C4-2B (cell line): ENCODE measurements at regions not wholly inside any gene's neighbourhood (a gene's known extent, or its start where the extent isn't known, plus 50 kb on each side); places are given as distances from the start of the nearest gene placed in this dataset.
"Not testable (repeated sequence)": the region's sequence is repeated elsewhere in the genome, so short reads cannot be mapped to it uniquely, and the experiment has no call there.

Experiments
- H3K27ac ChIP-seq: fragments of 450-650 bp; 2 replicates; pipeline ENCODE4 v1.5.1; 2017
- TF ChIP-seq, protein P1 (sequence below): fragments of 450-650 bp; conservative IDR thresholded peaks from 2 replicates; pipeline ENCODE4 v1.5.1; 2017; ENCODE audit warnings: mild to moderate bottlenecking

DNA sequence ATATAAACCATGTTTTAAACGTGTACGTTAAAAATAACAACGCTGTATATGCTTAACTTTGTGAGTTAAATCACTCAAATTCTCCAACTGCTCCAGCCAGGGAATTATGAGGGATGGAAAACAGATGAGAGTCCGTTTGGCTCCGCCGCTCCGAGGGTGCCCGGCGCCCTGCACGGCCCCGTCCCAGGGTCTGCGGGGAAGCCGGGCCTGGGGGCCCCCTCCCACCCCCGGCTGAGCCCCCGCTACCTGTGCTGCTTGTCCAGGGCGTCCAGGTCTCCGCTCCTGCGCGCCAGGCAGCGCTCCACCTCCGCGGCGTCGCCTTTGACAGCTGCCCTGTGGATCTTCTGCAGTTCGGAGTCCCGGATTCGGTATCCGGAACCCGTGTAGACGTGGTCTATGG lies 415.5 kb downstream of the FOXD4L4 start:
- H3K27ac ChIP-seq: not testable (repeated sequence)

GRCh38 chr9:66153021-66153725 lies 416.2 kb downstream of the FOXD4L4 start:
- TF ChIP-seq, protein P1, sequence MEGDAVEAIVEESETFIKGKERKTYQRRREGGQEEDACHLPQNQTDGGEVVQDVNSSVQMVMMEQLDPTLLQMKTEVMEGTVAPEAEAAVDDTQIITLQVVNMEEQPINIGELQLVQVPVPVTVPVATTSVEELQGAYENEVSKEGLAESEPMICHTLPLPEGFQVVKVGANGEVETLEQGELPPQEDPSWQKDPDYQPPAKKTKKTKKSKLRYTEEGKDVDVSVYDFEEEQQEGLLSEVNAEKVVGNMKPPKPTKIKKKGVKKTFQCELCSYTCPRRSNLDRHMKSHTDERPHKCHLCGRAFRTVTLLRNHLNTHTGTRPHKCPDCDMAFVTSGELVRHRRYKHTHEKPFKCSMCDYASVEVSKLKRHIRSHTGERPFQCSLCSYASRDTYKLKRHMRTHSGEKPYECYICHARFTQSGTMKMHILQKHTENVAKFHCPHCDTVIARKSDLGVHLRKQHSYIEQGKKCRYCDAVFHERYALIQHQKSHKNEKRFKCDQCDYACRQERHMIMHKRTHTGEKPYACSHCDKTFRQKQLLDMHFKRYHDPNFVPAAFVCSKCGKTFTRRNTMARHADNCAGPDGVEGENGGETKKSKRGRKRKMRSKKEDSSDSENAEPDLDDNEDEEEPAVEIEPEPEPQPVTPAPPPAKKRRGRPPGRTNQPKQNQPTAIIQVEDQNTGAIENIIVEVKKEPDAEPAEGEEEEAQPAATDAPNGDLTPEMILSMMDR: peak; percentile 33
- not testable (repeated sequence) for H3K27ac ChIP-seq

GRCh38 chr9:66153971-66154691 lies 417.2 kb downstream of the FOXD4L4 start:
- not testable (repeated sequence) for H3K27ac ChIP-seq

DNA sequence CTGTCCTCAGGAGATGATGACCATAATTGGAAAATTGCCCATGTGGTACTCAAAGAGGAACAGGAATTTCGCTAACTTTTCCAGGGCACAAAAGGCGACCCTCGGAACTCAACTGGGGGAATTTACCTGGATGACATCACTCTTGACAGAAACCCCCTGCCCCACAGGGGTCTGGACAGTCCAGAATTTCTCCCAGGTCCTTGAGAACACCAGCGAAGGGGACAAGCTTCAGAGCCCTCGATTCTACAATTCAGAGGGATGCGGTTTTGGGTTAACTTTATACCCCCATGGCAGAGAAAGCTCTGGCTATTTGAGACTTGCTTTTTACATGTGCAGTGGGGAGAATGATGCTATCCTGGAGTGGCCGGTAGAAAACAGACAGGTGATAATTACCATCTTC lies 445.4 kb downstream of the FOXD4L4 start:
- not testable (repeated sequence) for H3K27ac ChIP-seq

DNA sequence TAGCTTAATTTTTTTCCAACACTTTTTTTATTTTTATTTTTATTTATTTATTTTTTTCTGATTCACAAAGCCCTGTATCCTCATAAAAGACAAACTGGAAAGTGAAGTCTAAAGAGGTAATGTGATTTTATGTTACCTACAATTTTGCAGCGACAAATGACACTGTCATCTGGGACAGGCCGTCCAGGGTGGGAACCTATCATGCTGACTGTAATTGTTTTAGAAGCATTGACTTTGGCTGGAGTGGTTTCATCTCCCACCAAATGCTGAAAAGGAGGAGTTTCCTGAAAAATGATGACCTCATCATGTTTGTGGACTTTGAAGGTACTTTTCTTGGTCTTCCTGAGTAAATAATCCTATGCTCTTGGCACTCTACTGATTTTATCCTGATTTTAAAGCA lies 446.7 kb downstream of the FOXD4L4 start:
- not testable (repeated sequence) for H3K27ac ChIP-seq

GRCh38 chr9:66197199-66197598 lies 460.3 kb downstream of the FOXD4L4 start:
- not testable (repeated sequence) for H3K27ac ChIP-seq

GRCh38 chr9:66198421-66198820 lies 461.5 kb downstream of the FOXD4L4 start:
- TF ChIP-seq, protein P1: peak; percentile 13

GRCh38 chr9:66206617-66207016 lies 469.7 kb downstream of the FOXD4L4 start:
- H3K27ac ChIP-seq: not testable (repeated sequence)

More at GRCh38 chr9:66198421-66198820, 461.5 kb downstream of the FOXD4L4 start:
- not testable (repeated sequence) for H3K27ac ChIP-seq

- H3K27ac ChIP-seq: not testable (repeated sequence)
Observed at GRCh38 chr9:66207914-66208313, 471.0 kb downstream of the FOXD4L4 start.

DNA sequence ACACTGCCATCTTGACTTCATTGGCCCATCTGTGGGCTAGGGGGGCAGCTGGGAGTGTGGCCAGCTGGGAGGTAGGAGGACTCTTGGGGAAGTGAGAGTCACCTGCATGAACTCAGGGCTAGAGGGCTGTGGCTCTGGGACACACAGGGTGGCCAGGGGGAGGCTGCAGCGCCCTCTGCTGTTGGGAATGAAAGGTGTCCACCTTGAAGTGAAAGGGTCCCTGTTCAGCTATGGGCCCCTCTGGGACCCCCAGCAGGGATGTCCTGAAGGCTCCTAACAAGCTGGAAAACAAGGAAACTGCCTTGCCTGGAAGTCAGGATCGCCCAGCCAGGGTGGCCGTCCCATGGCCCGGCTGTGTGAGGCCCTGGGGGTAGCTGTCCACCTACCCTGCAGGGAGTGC lies 507.8 kb downstream of the FOXD4L4 start:
- not testable (repeated sequence) for H3K27ac ChIP-seq

DNA sequence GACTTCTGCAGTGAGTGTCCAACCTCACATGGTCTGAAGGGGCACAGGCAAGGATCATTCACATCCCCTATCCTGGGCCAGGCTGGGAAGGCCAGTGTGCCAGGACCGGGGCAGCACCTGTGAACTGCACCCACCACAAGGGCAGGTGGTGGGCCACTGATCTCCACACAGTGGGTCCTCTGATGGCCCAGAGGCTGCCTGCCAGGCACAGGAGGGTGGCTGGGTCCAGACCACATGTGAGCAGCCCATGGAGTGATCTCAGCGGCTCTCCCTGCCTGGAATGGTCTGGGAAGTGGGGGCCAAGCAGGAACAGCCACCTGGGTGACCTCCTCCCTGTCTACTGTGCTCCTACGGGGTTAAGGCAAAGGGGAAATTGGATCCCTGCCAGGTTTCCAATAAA lies 508.5 kb downstream of the FOXD4L4 start:
- H3K27ac ChIP-seq: not testable (repeated sequence)

DNA sequence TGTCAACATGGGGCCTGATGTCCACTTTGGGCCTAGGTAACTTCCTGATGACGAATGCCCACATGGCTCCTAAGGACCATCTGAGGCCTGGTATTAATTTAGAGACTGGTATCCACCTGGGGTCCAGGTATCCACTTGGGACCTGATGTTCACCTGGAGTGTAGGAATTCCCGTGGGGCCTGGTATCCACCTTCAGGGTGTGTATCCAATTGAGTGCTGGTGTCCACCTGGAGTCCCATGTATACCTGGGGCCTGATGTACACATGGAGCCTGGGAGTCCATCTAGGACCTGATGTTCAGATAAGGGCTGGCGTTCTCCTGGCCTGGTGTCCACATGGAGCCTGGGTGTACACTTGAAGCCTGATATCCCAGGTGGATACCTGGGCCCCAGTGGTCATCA lies 520.6 kb downstream of the FOXD4L4 start:
- not testable (repeated sequence) for H3K27ac ChIP-seq

DNA sequence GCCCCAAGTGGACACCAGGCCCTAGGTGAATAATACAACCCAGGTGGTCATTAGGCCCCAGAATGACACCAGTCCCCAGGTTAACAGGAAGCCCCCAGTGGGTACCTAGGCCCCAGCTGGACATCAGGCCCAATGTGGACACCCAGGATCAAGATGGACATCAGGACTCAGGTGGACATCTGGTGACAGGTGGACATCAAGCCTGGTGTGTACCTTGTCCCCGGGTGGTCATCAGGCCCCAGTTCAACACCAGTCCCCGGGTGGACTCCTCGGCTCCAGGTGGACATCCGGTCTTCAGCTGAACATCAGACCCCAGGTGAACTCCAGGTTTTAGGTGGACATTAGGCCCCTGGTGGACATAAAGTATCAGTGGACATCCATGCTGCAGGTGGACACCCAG lies 524.6 kb downstream of the FOXD4L4 start:
- not testable (repeated sequence) for H3K27ac ChIP-seq

GRCh38 chr9:66263621-66264020 lies 526.7 kb downstream of the FOXD4L4 start:
- not testable (repeated sequence) for H3K27ac ChIP-seq

GRCh38 chr9:66264786-66265185 lies 527.8 kb downstream of the FOXD4L4 start:
- H3K27ac ChIP-seq: not testable (repeated sequence)

- H3K27ac ChIP-seq: not testable (repeated sequence)
Observed at GRCh38 chr9:66266202-66266601, 529.3 kb downstream of the FOXD4L4 start.

DNA sequence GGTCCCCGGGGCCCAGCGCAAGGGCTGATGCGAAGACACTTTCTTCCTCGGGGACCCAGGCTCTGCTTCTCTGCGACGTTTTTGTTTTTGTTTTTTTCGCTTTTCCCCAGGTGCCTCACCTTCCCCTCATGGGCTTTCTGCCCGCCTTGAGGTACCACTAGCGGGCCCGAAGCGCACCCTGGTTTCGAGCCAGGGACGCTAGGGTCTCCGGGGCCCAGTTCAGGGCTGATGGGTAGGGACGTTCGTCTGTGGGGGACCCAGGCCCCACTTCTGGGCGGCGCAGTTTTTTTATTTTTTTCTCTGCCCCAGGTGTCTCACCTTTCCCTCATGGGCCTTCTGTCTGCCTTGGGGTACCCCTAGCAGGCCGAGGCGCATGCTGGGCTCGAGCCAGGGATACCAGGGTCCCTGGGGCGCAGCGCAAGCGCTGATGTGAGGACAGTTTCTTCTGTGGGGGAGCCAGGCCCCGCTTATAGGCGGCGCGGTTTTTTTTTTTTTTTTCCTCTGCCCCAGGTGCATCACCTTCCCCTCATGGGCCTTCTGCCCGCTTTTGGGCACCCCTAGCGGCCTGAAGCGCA lies 530.0 kb downstream of the FOXD4L4 start:
- not testable (repeated sequence) for H3K27ac ChIP-seq

DNA sequence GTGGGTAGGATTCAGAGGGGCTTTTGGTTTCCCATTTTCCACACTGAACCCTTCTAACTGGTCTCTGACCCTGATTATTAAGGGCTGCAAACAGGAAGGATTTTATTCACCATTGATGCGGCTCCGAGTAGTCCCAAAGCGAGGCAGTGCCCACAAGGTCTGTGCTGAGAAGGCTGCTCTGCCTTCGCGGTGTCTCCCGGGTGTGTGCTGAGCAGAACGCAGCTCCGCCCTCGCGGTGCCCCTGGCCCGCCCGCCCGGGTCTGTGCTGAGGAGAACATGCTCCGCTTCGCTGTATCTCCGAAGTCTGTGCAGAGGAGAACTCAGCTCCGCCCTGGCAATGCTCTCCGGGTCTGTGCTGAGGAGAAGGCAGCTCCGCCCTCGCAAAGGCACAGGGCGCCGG lies 530.7 kb downstream of the FOXD4L4 start:
- not testable (repeated sequence) for H3K27ac ChIP-seq

GRCh38 chr9:66269024-66269423 lies 532.1 kb downstream of the FOXD4L4 start:
- not testable (repeated sequence) for H3K27ac ChIP-seq

DNA sequence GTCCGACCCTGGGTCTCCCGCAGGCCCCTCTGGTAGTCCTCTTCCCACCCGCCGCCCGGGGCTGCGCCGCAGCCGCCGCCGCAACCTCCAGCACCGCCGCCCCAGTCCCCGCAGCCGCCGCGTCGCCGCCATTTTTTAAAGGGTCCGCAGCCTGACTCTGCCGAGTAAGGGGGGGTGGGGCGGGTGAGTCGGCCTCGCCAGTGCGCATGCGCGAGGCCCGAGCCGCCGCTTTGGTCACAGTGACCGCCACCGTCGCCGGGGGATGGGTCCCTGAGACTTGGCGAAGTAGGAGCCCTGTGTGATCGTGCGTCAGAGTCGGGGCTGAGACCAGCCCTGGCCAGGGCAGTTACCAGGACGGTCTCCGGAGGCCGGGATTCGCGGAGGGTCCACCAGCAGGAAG lies 532.8 kb downstream of the FOXD4L4 start:
- peak overlapping the region; percentile 54 for H3K27ac ChIP-seq
